ENCODE measurements at regions not wholly inside any gene's neighbourhood (a gene's known extent, or its start where the extent isn't known, plus 50 kb on each side); places are given as distances from the start of the nearest gene placed in this dataset.

DNA sequence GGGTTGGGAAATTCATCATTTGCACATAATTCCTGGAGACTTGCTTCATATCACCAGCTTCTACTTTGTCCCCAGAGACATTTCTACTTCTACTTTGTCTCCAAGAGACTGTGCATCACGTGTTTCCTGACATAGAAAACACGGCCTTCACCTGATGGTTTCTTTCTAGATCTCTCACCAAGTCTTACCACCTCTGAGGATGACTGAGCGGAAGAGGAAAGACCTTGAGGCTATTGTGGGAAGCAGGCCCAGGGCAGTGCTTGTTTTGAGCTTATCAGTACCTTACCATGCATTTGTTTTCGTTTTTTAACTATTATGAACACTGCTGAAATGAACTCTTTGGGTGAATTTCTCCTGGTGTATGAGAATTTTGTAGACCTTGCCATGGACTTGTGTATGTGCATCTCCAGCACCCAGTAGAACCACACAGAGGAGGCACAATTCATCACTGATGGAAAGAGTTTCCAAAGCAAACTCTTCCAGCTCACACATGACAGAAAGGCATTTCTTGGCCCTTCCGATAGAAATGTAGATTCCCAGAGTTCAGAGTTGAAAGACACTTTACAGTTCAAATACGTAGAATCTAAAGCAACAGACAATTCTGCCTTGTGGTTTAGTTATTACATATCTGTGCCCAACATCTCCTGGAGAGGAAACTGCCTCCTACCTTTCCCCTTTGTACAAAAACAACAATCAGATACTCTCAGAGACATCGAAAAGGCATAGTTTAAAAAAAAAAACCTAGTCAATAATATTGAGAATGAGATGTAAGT, 434.7 kb downstream of the FUT8 start:
- Histone ChIP-seq H2AFZ (ENCODE audit: control insufficient read depth, low read depth, low read length) (no peak overlapping the region), H3K36me3 (ENCODE audit: control insufficient read depth in 2 of 2, insufficient read depth in 2 of 2, low read length in 1 of 2) (no peaks in the 10 kb centered on the region), H3K27ac (ENCODE audit: control insufficient read depth, insufficient read depth) (no peak overlapping the region), H3K4me3 (no peak overlapping the region), H3K4me1 (ENCODE audit: control insufficient read depth, insufficient read depth, low read length) (peaks cover 3% of the 10 kb centered on the region; the same call in 1 of the 2 replicates), H3K4me2 (ENCODE audit: control insufficient read depth, insufficient read depth) (no peak overlapping the region), H3K27me3 (replicated peaks in 1 of 2; ENCODE audit: control insufficient read depth in 2 of 2, insufficient read depth in 2 of 2, low read length in 1 of 2) (no peaks in the 10 kb centered on the region; a peak in 1 of 4 replicates), H3K9me3 (replicated peaks; ENCODE audit: control insufficient read depth, insufficient read depth, low read length) (no peaks in the 10 kb centered on the region; the same call in 2 of the 3 replicates), H3K9ac (ENCODE audit: control insufficient read depth, insufficient read depth, low read length) (no peak overlapping the region), H3K79me2 (ENCODE audit: control insufficient read depth, insufficient read depth, low read length) (no peaks in the 10 kb centered on the region), H4K20me1 (ENCODE audit: control insufficient read depth, insufficient read depth) (no peaks in the 10 kb centered on the region)
- in situ Hi-C loops (cut with MboI), result no loop called here
- no peak for TF ChIP-seq USF1 (IDR thresholded peaks at IDR 0.05; ENCODE audit: borderline replicate concordance, extremely low read length, insufficient read depth, low read depth, low read length)
- no peak for TF ChIP-seq JUNB (IDR thresholded peaks at IDR 0.05)
- TF ChIP-seq, protein P1, sequence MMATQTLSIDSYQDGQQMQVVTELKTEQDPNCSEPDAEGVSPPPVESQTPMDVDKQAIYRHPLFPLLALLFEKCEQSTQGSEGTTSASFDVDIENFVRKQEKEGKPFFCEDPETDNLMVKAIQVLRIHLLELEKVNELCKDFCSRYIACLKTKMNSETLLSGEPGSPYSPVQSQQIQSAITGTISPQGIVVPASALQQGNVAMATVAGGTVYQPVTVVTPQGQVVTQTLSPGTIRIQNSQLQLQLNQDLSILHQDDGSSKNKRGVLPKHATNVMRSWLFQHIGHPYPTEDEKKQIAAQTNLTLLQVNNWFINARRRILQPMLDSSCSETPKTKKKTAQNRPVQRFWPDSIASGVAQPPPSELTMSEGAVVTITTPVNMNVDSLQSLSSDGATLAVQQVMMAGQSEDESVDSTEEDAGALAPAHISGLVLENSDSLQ (IDR thresholded peaks at IDR 0.05), result no peak
- TF ChIP-seq TBL1XR1 (IDR thresholded peaks at IDR 0.05; ENCODE audit: low read depth, low read length), result no peak
- no peak for TF ChIP-seq SPI1 (IDR thresholded peaks at IDR 0.05; ENCODE audit: borderline replicate concordance, insufficient read depth, low read depth, low read length)
- no peak for TF ChIP-seq WRNIP1 (IDR thresholded peaks at IDR 0.05; ENCODE audit: borderline replicate concordance, low read depth, low read length)
- TF ChIP-seq NR2C2 (IDR thresholded peaks at IDR 0.05; ENCODE audit: borderline replicate concordance, control insufficient read depth, insufficient read length, low read depth), result no peak
- no peak for TF ChIP-seq SMAD1 (IDR thresholded peaks at IDR 0.05; ENCODE audit: low read depth, partially characterized antibody)
- TF ChIP-seq, protein P2, sequence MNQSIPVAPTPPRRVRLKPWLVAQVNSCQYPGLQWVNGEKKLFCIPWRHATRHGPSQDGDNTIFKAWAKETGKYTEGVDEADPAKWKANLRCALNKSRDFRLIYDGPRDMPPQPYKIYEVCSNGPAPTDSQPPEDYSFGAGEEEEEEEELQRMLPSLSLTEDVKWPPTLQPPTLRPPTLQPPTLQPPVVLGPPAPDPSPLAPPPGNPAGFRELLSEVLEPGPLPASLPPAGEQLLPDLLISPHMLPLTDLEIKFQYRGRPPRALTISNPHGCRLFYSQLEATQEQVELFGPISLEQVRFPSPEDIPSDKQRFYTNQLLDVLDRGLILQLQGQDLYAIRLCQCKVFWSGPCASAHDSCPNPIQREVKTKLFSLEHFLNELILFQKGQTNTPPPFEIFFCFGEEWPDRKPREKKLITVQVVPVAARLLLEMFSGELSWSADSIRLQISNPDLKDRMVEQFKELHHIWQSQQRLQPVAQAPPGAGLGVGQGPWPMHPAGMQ (IDR thresholded peaks at IDR 0.05; ENCODE audit: borderline replicate concordance), result no peak
- no peak for TF ChIP-seq CHD1 (IDR thresholded peaks at IDR 0.05; ENCODE audit: low read depth, low read length)
- no peak for TF ChIP-seq POLR2AphosphoS2 (IDR thresholded peaks at IDR 0.05; ENCODE audit: low read depth, low read length)
- TF ChIP-seq BMI1 (IDR thresholded peaks at IDR 0.05; ENCODE audit: borderline replicate concordance), result no peak
- no peak for TF ChIP-seq GABPA (IDR thresholded peaks at IDR 0.05; ENCODE audit: low read depth)
- no peak for TF ChIP-seq REST (IDR thresholded peaks at IDR 0.05; ENCODE audit: low read depth, low read length)
- no peak for TF ChIP-seq EZH2 (IDR thresholded peaks at IDR 0.05; ENCODE audit: borderline replicate concordance, control insufficient read depth, low read depth, low read length)
- ChIA-PET SMC1A (ENCODE audit: uncharacterized antibody, unreplicated experiment) (interaction anchor here (1.2 kb wide), 1 partner anchor 23 kb away, joined by 3 read pairs; no protein-coding TSS in a partner anchor), POLR2A (no interaction called here), CTCF (interaction anchor here (1.0 to 3.1 kb wide), 2 partner anchors 23 to 113 kb away, joined by 3 to 13 read pairs; no protein-coding TSS in a partner anchor), RAD21 (ENCODE audit: unreplicated experiment) (interaction anchor here (0.7 to 1.4 kb wide), 2 partner anchors 432 to 683 kb away, joined by 3 read pairs; no protein-coding TSS in a partner anchor)
- ATAC-seq, result no peak
- peak; percentile 23 for DNase-seq (ENCODE audit: low read depth, low spot score)
- 33% methylated on average over 7 of the region's 7 CpGs for WGBS (ENCODE audit: insufficient coverage, insufficient replicate concordance, low lambda C conversion rate, missing lambda C conversion rate)
- intact Hi-C loops (cut with micrococcal nuclease; ENCODE audit: unreplicated experiment), result no loop called here
- BruUV-seq (replicated peaks), result no TSS peak
- no peak for FAIRE-seq

Data from GM12878 (cell line).